CD4-positive, CD25-positive, alpha-beta regulatory T cell (primary cell): ENCODE measurements at regions not wholly inside any gene's neighbourhood (a gene's known extent, or its start where the extent isn't known, plus 50 kb on each side); places are given as distances from the start of the nearest gene placed in this dataset.
"Not testable (repeated sequence)": the region's sequence is repeated elsewhere in the genome, so short reads cannot be mapped to it uniquely, and the experiment has no call there.

Experiments used
- ATAC-seq, 2 donors: fragments of 150-1000 bp; cut with Tn5 transposase; one replicate each; pipeline ENCODE4 v1.10.0; 2021; ENCODE audit warnings: low read depth in 2 of 2, moderate number of reproducible peaks in 2 of 2, moderate library complexity in 1 of 2
- DNase-seq, 3 donors: peaks; one replicate each; pipeline versions ENCODE4 v3.0.0 to v3.0.0-alpha.2; 2012 to 2022; ENCODE audit warnings: mixed read lengths in 1 of 3
- H3K27ac ChIP-seq: one replicate; pipeline ENCODE4 v1.7.0; 2013; ENCODE audit warnings: mild to moderate bottlenecking, low read length; ENCODE audit not compliant: insufficient read depth, poor library complexity, severe bottlenecking
- H3K27me3 ChIP-seq: one replicate; pipeline ENCODE4 v1.7.0; 2013; ENCODE audit warnings: low read length; ENCODE audit not compliant: control insufficient read depth, insufficient read depth
- H3K36me3 ChIP-seq: one replicate; pipeline ENCODE4 v1.7.0; 2013; ENCODE audit warnings: mild to moderate bottlenecking, low read length, moderate library complexity; ENCODE audit not compliant: control insufficient read depth, insufficient read depth
- H3K4me1 ChIP-seq: 2 replicates; pipeline ENCODE4 v1.7.0; 2013; ENCODE audit warnings: mild to moderate bottlenecking, low read length; ENCODE audit not compliant: insufficient read depth, control insufficient read depth, poor library complexity, severe bottlenecking
- H3K4me3 ChIP-seq: one replicate; pipeline ENCODE4 v1.7.0; 2013; ENCODE audit warnings: low read depth, mild to moderate bottlenecking, low read length, moderate library complexity
- H3K9me3 ChIP-seq, 2 experiments: 1 replicate in 1 of 2; 2 replicates in 1 of 2; pipeline ENCODE4 v1.7.0; 2013; ENCODE audit warnings: low read length in 2 of 2, mild to moderate bottlenecking in 1 of 2, moderate library complexity in 1 of 2; ENCODE audit not compliant: control insufficient read depth in 2 of 2
- H3K27ac Mint-ChIP-seq, 3 donors: one replicate each; pipeline ENCODE4 v1.8.0; 2020 to 2022; ENCODE audit warnings: mild to moderate bottlenecking in 3 of 3, mixed read lengths in 3 of 3, moderate library complexity in 2 of 3
- H3K27me3 Mint-ChIP-seq: one replicate; pipeline ENCODE4 v1.8.0; 2022; ENCODE audit warnings: mild to moderate bottlenecking, mixed read lengths
- H3K36me3 Mint-ChIP-seq: one replicate; pipeline ENCODE4 v1.8.0; 2020; ENCODE audit warnings: mixed read lengths
- H3K4me1 Mint-ChIP-seq, 4 donors: one replicate each; pipeline ENCODE4 v1.8.0; 2020 to 2022; ENCODE audit warnings: mixed read lengths in 4 of 4, mild to moderate bottlenecking in 1 of 4
- H3K4me3 Mint-ChIP-seq, 4 donors: one replicate each; pipeline ENCODE4 v1.8.0; 2020 to 2022; ENCODE audit warnings: mild to moderate bottlenecking in 4 of 4, mixed read lengths in 4 of 4, moderate library complexity in 3 of 4
- H3K9me3 Mint-ChIP-seq, 7 donors: one replicate each; pipeline ENCODE4 v1.8.0; 2020 to 2022; ENCODE audit warnings: mixed read lengths in 7 of 7, mild to moderate bottlenecking in 3 of 7, moderate library complexity in 2 of 7

DNA sequence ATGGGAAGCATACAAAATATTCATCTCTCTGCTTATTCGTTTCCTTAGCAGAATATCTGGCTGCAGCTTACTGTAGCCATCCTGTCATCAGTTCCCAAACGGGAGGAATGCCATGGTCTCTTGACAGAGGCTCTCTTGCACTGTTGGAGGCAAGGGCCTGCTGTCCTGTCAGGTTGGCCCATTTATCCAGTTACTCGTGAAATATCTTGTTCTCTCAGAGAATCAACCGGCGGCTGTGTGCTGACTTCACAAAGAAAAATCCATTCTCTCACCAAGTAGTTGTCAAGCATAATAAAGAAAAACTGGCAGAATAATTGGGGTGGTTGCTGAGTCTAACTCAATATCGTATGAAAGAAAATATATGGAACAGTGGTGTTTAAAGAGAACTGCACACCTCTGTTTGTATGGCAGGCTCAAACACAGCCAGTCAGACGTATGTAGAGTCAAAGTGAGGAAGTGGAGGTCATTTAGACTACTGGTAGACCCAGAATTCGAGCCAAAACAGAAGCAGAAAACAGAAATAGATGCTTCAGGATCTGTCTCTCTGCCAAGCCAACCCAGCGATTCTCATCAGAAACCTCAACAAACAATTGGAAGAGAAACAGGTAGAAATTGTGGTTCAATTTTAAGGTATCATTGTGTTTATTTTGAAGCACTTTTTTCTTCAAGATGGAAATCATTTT lies 349.2 kb upstream of the PRKCQ start:
- Histone ChIP-seq H3K9me3 (no peaks in the 10 kb centered on the region), H3K4me1 (peaks cover 29% of the 10 kb centered on the region), H3K4me3 (no peak overlapping the region), H3K27me3 (no peaks in the 10 kb centered on the region), H3K27ac (no peak overlapping the region), H3K36me3 (no peaks in the 10 kb centered on the region)
- DNase-seq (no peak), ATAC-seq (no peak)
- Mint-ChIP-seq H3K27me3 (no peaks in the 10 kb centered on the region), H3K36me3 (no peaks in the 10 kb centered on the region), H3K9me3 (no peaks in the 10 kb centered on the region), H3K27ac (no peak overlapping the region), H3K4me3 (no peak overlapping the region), H3K4me1 (peaks cover 28 to 40% (median 35%) of the 10 kb centered on the region in 4 donors)

DNA sequence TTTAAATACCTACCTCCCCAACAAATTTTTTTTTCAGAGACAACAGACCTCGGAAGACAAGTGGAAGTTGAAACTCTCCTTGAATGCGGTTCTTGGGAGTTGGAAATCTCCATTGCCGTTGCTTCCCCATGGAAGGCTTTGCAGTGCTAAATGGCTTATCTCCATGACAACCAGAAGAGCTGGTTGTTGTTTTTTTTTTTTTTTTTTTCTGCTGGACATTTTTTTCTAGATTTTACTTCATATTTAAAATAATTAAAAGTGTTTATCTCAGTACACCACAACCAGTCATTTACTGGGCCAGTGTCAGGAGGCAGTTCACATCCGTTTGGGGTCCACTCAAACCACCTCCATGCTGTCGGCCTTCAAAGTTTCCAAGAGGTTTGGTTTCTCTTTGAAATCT lies 348.5 kb upstream of the PRKCQ start:
- H3K27me3 ChIP-seq, result no peaks in the 10 kb centered on the region
- no peak for ATAC-seq

DNA sequence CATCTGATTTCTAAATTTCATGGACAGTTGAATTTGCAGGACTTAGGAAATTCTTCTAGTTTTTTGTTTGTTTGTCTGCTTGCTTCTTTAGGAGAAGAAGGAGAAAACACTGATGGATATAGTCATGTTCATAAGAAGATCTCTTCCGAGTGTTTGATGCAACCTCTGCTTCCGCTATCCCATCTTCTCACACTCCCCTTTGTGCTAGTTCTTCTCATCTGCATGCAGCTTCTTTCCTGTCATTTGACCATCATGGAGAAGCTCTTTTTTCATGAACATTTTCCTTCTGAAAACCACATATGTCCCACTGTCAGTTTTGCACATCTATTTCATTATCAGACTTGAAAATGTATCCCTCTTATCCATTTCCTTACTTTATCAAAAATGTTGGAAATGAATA lies 346.9 kb upstream of the PRKCQ start:
- Histone ChIP-seq H3K27ac (no peak overlapping the region), H3K9me3 (no peaks in the 10 kb centered on the region), H3K4me3 (peak overlapping the region; percentile 76), H3K36me3 (no peaks in the 10 kb centered on the region), H3K27me3 (no peaks in the 10 kb centered on the region), H3K4me1 (peaks cover 29% of the 10 kb centered on the region)
- H3K27me3 Mint-ChIP-seq, result no peaks in the 10 kb centered on the region
- no peaks in the 10 kb centered on the region for H3K9me3 Mint-ChIP-seq
- H3K4me1 Mint-ChIP-seq, result peaks cover 28 to 41% (median 37%) of the 10 kb centered on the region in 4 donors
- DNase-seq, result no peak
- ATAC-seq, result no peak
- peak overlapping the region in 2 of 3 donors; percentile 33 to 47 for H3K27ac Mint-ChIP-seq
- peak overlapping the region; percentile 47 to 73 (median 58) for H3K4me3 Mint-ChIP-seq
- no peaks in the 10 kb centered on the region for H3K36me3 Mint-ChIP-seq

More for the DNA sequence above, 348.5 kb upstream of the PRKCQ start:
- DNase-seq, result no peak
- H3K9me3 Mint-ChIP-seq, result no peaks in the 10 kb centered on the region
- H3K4me1 Mint-ChIP-seq, result peaks cover 28 to 41% (median 37%) of the 10 kb centered on the region in 4 donors
- Histone ChIP-seq H3K4me3 (peak overlapping the region; percentile 76), H3K27ac (no peak overlapping the region), H3K36me3 (no peaks in the 10 kb centered on the region), H3K9me3 (no peaks in the 10 kb centered on the region), H3K4me1 (peaks cover 29% of the 10 kb centered on the region)
- H3K27ac Mint-ChIP-seq, result peak overlapping the region in 1 of 3 donors; percentile 32
- H3K27me3 Mint-ChIP-seq, result no peaks in the 10 kb centered on the region
- peak overlapping the region in 3 of 4 donors; percentile 77 to 85 (median 77) for H3K4me3 Mint-ChIP-seq
- no peaks in the 10 kb centered on the region for H3K36me3 Mint-ChIP-seq

DNA sequence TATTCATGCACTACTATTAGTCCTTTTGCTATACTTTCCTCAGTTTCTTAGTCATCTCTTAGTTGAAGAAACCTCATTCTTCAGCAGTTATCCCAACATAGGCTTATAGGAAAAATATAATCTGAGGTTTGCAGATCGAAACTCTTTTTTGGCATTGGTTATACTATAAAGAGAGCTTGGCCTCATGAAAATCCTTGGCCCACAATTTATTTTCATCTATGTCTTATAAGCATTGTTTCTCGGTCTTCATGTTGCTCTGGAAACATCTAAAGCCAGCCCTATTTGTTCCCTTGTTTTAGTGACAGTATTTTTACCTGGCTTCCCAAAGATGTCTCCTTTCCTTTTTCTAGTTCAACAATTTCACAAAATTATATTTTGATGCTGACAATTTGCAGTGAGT lies 345.1 kb upstream of the PRKCQ start:
- Mint-ChIP-seq H3K9me3 (no peaks in the 10 kb centered on the region), H3K36me3 (no peaks in the 10 kb centered on the region), H3K4me1 (peaks cover 28 to 46% (median 42%) of the 10 kb centered on the region in 4 donors), H3K27ac (no peak overlapping the region), H3K4me3 (peak overlapping the region in 2 of 4 donors; percentile 10 to 28), H3K27me3 (peaks cover 2% of the 10 kb centered on the region)
- Histone ChIP-seq H3K9me3 (no peaks in the 10 kb centered on the region), H3K27ac (no peak overlapping the region), H3K4me1 (peaks cover 30% of the 10 kb centered on the region), H3K27me3 (no peaks in the 10 kb centered on the region), H3K4me3 (no peak overlapping the region), H3K36me3 (no peaks in the 10 kb centered on the region)
- DNase-seq, result no peak
- ATAC-seq, result no peak

DNA sequence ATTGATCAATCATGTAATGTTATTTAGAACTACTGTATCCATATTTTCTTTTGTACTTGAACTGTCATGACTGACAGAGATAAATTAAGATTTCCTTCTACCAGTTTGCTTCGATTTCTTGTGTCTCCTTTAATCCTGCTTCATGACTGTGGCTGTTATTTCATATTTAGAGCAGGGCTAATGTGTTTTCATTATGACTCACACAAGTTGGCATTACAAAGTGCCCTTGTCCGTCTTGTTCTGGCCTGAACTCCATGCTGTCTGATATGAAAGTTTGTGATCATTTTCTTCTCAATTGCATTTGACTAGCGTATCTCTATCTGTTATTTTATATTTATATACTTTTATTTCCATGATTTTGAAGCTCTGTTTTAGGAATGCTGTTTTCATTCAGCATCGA lies 344.1 kb upstream of the PRKCQ start:
- ATAC-seq, result no peak
- no peaks in the 10 kb centered on the region for H3K36me3 ChIP-seq
- H3K36me3 Mint-ChIP-seq, result no peaks in the 10 kb centered on the region
- H3K27me3 ChIP-seq, result no peaks in the 10 kb centered on the region
- peaks cover 28 to 51% (median 44%) of the 10 kb centered on the region in 4 donors for H3K4me1 Mint-ChIP-seq
- no peak overlapping the region for H3K4me3 ChIP-seq
- no peak overlapping the region for H3K27ac ChIP-seq
- H3K9me3 Mint-ChIP-seq, result no peaks in the 10 kb centered on the region
- H3K4me1 ChIP-seq, result peaks cover 35% of the 10 kb centered on the region
- H3K9me3 ChIP-seq, result no peaks in the 10 kb centered on the region
- no peak overlapping the region for H3K27ac Mint-ChIP-seq
- no peak overlapping the region for H3K4me3 Mint-ChIP-seq
- no peak for DNase-seq
- peaks cover 7% of the 10 kb centered on the region for H3K27me3 Mint-ChIP-seq

DNA sequence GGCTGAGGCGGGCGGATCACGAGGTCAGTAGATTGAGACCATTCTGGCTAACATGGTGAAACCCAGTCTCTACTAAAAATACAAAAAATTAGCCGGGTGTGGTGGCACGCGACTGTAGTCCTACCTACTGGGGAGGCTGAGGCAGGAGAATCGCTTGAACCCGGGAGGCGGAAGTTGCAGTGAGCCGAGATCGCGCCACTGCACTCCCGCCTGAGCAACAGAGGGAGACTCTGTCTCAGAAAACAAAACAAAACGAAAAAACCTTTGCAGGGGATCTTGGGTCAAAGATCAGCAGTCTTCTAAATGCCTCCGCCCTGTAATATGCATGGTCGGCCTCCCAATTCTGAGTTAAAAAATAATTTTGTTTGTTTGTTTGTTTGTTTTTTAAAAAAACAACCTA lies 340.9 kb upstream of the PRKCQ start:
- not testable (repeated sequence) for H3K27me3 Mint-ChIP-seq, H3K9me3 Mint-ChIP-seq, H3K4me1 ChIP-seq, H3K4me3 ChIP-seq, H3K27me3 ChIP-seq, H3K4me3 Mint-ChIP-seq, H3K36me3 ChIP-seq, ATAC-seq, H3K27ac Mint-ChIP-seq, DNase-seq, H3K27ac ChIP-seq, H3K9me3 ChIP-seq, H3K36me3 Mint-ChIP-seq
- H3K4me1 Mint-ChIP-seq, result peaks cover 7 to 32% (median 27%) of the 10 kb centered on the region in 4 donors

DNA sequence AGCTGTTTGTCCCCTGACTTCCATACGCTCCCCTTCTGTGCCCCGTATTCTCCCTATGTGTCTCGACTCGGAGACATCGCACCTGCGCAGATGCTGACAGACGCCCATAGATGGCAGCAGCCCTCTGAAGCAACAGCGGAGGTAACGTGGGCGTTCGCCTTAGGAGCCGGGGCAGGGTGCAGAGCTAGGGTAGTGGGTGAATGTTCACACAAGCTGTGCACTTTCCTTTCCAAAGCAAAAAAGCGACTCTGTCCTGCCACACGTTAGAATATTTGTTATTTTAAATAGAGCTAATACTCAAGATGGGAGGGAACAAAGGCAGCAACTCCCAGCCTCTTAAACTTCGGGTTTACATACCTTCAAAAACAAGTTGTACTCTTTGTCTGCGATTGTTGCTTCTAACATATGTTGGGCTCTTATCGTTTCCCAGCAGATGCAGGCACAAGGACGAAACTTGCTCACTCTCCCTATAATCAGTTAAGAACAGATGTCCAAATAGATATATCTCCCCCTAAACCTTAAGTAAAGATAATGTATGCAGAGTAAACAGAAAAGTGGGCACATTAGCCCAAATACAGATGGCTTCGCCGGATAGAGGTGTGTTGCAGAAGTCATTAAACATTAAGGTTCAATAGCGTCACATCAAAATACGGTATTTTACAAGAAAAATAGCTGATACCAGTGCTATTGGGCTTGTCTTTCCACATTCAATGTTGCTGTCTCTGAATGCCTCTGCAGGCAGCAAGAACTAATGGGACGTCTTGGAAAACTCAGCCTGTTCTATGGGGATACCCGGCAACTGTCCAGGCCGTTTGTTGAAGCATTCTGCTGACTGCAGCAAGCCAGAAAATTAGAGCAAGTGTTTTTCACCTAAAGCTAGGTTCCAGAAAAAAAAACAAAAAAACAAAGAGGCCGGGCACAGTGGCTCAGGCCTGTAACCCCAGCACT lies 340.3 kb upstream of the PRKCQ start:
- DNase-seq (peak; percentile 40 to 81 (median 65)), ATAC-seq (peak; percentile 93 to 97)
- Histone ChIP-seq H3K27me3 (no peaks in the 10 kb centered on the region), H3K36me3 (no peaks in the 10 kb centered on the region), H3K4me3 (peak overlapping the region; percentile 54), H3K9me3 (no peaks in the 10 kb centered on the region), H3K27ac (no peak overlapping the region), H3K4me1 (peaks cover 7% of the 10 kb centered on the region)
- H3K4me1 Mint-ChIP-seq, result peaks cover 7 to 26% (median 22%) of the 10 kb centered on the region in 4 donors
- H3K27me3 Mint-ChIP-seq, result peaks cover 7% of the 10 kb centered on the region
- peak overlapping the region in 1 of 4 donors; percentile 36 for H3K4me3 Mint-ChIP-seq
- H3K36me3 Mint-ChIP-seq, result no peaks in the 10 kb centered on the region
- no peaks in the 10 kb centered on the region for H3K9me3 Mint-ChIP-seq
- H3K27ac Mint-ChIP-seq, result no peak overlapping the region
